ENCODE measurements at regions not wholly inside any gene's neighbourhood (a gene's known extent, or its start where the extent isn't known, plus 50 kb on each side); places are given as distances from the start of the nearest gene placed in this dataset.

DNA sequence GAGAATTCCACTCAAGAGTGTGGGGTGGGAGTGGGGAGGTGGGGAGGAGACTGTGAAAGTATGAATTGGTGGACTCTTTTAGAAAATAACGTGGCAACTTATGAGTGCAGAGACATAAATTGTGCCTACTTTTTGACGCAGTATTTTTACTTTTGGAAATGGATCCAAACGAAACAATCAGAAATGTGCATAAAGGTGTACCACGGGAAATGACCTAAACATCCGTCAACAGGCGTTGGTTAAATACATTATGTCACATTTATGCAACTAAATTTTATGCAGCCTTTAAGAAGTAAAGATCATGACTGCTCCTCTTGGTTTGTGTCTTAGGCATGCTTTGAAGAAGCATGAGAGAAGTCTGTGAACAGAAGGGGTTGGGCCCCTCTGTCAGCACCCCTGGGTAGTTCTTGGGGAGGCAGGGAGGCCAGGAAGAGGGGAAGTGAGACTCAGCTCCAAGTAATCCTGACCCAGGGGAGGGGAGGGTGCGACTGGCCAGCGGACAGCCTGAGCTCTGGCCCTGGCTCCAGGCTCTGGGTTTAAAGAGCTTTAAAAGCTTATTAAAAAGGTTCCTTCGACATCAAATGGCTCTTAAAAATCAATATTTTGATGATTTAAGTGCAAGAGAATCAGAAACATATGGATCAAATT is 126.4 kb upstream of the HAAO start:
- DNase-seq (ENCODE audit: low read depth), result no peak

DNA sequence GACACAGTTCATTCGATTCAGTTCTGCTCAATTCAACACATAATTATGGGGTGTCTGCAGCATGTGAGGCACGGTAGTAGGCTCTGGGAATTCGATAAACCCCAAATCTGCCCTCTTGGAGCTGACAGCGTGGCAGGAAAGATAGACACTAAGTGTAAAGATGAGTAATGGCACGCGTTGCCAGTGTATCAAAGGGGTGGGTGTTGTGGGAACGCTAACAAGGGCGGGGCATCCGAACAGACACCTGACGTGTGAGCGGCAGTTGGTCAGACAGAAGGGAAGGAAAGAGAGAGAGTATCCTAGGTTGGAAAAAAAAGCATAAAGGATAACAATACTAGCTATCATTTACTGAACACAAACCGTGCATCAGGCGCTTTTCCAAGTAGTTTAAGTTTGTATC is 125.7 kb upstream of the HAAO start:
- no peak for DNase-seq (ENCODE audit: low read depth)

DNA sequence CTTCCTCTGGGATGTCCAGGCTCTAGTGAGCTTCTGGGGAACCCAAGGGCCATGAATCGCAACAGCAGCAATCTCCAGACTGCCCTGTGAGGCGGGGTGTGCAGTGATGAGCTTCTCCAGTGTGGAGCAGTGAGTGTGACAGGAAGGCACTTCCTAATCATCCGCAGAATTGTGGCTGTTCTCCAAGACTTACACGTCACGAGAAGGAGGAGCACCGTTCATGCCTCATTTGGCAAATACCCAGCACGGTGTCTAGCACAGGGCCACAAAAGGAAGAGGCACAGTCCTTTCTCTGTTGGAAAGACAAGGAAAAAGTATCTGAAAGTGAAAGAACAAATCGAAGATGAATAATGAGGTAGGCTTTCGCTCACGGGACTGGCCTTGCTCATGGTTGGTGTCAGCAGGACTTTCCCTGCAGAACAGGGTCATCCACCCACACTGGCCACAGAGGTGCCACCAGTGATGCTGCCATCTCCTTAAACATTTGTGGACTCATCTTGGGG is 125.1 kb upstream of the HAAO start:
- DNase-seq (ENCODE audit: low read depth), result no peak

DNA sequence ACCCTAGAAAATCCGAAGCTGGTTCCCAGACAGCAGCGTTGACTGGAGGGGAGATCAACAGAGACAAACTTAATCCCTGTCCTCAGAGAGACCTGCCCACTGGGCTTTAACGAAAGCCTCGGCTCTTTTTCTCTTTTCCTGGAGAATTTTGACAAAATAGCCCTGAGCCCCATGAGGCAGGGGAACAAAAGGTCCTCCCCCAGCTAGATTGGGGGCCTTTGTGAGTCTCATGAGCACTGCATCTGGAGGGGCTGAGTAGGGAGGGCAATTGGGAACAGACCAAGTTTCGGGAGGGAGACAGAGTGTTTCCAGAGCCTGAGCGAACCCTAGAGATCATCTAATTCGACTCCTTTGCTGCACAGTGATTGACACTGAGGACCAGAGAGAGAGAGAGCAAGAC is 123.9 kb upstream of the HAAO start:
- DNase-seq (ENCODE audit: low read depth), result no peak

DNA sequence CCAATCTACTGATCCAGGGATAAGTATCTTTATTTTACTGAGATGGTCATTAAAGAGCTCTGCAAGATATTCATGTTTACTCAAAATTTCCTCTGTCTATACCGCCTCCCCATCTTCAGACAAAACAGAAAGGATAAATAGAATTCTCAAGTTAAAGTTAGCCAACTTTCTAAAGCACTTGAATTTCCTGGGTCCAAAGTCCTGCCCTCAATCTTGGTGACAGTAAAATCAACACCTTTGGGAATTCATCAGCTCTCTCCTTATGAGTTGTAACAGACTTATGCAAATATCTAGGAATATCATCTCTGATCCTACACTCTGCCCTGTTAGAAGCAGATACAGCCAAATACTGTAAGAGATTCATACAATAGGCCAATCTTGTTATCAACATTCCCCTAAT is 122.5 kb upstream of the HAAO start:
- DNase-seq (ENCODE audit: low read depth), result no peak

DNA sequence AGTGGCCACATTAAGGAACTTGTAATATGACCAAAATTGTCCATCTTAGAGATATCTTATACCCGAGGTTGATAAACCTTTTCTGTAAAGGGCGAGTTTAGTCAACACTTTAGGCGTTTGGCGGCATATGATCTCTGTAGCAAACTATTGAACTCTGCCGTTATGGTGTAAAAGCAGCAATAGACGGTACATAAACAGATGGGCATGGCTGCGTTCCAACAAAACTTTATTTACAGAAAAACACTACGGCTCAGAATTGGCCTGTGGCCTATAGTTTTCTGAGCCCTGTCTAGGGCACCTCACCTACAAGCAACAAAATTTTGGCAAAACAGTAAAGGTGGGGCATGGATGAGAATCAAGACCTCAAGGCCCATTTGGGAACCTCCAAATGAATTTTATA is 121.9 kb upstream of the HAAO start:
- no peak for DNase-seq (ENCODE audit: low read depth)

DNA sequence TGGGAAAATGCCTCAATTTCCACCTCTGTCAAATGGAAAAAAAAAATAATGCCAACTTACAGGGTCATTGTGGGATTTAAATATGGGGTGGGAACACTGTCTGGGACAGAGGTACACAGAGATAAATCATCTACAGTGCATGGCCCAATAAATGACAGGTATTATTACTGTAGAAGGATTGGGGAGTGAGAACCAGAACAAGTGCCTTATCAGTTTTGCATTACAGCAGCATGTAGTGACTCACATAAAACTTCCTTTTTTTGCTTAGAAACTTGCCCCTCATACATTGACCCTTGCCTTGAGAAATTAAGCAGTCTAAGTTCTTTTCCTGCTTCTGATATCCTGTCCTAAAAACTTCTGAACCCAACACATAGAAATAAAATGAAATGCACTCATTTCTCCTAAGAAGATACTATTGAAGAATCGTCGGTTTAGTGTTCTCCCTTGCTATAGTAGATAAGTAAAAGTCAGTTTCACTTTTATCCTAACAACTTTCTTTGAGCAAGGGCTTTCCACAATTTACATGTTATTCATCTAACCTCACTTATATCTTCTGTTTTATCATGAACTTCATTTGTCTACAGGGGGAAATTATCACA is 121.0 kb upstream of the HAAO start:
- DNase-seq (ENCODE audit: low read depth), result no peak

DNA sequence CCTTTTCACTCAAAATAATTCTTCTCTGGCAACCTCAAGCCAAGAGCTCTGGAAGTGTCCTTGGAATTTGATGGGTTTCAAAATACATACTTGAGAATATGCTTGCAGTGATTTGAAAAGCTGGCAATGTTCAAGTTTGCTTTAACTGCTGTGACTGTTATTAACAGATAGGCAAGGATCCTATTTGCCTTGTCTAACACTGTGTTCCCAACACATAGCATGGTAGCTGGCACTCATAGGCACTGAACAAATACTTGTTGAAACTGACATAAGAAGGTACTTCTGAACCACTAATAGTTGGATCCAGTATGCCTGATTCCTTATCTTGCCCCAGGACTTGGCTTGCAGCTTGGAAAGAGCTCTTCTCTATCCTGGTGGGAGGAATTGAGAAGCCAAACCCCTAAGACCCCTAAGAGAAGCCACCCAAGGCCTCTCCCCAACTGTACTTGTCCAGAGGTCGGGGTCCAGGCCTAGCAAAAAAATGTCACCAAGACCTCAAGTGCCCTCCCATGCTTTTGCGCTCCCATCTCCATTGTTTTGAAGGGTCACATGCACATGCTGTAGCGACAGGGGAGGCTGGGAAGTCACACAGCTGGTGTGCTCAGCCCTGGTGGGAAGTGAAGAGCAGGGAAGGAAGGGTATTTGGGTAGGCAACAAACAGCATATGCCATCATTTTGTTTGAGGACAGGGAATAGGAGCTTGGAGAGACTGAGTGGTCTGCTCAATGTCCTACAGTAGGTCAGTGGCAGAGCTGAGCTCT is 118.4 kb upstream of the HAAO start:
- no peak for DNase-seq (ENCODE audit: low read depth)

DNA sequence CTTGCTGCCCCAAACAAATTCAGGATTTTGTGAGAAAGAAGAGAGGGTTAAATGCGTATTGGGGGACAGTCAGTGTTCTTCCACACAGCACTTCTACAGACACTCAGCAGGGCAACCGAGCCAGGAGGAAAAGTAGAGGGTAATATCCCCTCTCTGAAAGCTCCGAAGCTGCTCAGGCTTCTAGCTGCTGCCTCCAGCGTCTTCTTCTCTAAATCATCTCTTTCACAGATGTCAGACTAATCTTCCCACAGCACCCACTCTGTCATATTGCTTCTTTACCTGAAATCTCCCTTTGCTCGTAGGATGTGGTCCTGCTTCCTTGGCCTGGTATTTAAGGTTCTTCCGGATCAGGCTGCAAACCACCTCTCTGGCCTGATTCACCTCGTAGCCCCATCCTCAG is 117.6 kb upstream of the HAAO start:
- no peak for DNase-seq (ENCODE audit: low read depth)

DNA sequence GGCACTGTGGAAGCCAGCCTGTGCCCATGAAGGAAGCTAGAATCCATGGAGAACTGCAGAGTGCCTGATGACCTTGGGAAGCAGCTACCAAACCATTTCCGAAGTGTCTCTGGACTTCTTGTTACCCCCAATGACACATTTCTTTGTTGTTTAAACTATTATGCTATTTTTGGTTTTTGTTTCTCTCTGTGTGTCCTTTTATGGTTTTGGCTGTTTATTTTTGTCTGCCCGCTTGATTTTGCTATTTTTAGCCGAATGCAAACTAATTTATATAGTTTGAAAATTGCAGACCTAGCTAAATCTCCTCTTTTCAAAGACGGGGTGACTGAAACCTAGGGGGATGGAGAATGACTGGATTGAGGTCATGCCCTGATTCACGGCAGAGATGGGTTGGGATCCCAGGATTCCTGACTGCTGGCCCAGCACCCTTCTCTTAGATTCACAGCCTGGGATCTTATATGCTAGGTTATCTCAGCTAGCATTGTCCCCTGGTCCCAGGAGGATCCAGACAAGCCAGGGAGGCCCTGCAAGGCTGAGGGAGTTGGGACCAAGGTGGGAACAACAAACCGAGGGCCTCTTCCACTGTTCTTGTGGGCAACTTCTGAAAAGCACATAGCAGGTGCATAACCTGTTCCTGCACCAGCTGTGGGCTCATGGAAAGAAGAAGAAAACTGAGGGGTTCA is 116.3 kb upstream of the HAAO start:
- DNase-seq (ENCODE audit: low read depth), result no peak

DNA sequence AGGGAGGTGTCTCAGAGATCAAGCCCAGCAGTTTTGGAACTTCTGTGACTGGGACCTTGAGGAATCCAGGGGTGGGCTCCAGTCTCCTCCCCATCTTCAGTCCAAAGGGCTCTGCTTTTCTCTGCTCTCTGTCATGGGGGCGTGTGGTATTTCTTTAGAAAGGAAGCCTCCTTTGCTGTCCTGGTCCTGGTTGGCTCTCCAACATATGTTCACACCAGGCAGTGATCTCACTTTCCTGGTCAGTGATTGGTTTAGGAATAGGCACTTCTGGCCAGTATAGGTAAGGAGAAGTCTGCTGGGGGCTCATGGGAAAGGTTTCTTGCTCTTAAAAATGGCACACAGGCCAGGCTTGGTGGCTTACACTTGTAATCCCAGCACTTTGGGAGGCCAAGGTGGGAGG is 115.5 kb upstream of the HAAO start:
- DNase-seq (ENCODE audit: low read depth), result no peak

DNA sequence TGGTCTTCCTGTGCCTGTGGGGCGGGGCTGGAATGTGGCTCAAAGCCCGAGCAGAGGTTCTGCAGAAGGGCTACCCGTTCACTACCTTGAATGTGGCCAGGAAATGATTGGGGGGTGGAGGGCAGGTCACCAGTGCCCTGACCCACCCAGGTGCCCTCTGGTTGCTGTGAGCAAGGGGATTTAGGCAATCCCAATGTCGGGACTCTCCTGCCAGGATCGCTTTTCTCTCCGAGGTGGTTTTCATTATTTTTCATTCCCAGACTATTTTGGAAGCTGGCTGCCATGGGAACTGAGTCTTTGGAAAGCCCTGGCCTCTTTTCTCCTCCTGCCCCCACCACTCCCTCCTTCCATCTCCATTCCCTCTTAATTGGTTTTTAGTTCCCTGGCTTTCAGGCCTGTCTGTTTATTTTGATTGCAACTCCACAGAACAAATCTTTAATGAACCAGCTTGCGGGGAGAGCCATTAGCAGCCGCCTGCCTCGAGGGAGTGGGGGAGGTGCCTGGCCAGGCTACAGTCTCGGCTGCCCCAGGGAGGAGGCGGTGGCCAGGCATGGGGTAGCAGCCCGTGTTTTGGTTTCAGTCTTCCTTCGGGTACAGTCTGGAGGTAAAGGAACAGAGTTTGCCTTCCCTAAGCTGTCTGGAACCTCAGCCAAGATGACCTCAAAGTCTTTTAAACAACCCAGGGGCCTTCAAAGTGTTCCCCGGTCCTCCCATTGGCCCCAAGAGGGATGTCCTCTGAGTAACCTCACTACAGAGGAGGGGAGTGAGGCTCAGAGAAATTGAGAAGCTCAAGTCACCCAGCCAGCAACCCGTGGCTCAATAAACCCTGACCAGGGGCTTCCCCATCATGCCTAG is 114.4 kb upstream of the HAAO start:
- no peak for DNase-seq (ENCODE audit: low read depth)

DNA sequence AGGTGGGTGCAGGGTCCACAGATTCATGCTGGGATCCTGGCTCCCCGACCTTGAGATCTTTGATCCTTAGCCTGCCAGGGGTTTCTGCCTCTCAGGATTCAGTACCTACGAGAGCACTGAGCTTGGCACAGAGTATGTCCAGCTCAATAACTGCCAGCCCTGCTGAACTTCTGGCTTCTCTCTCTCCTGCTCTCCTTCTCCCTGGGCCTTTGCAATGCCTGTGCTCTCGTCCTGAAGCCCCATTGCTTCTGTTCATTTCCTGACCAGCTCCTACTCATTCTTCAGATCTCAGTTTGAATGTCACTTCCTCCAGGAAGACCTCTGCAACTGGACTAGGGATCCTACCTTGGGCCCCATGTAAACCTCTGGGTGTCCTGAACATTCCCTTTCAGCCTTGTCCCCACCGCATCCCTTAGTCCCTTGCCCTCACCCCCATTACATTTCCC is 113.8 kb upstream of the HAAO start:
- DNase-seq (ENCODE audit: low read depth), result no peak

DNA sequence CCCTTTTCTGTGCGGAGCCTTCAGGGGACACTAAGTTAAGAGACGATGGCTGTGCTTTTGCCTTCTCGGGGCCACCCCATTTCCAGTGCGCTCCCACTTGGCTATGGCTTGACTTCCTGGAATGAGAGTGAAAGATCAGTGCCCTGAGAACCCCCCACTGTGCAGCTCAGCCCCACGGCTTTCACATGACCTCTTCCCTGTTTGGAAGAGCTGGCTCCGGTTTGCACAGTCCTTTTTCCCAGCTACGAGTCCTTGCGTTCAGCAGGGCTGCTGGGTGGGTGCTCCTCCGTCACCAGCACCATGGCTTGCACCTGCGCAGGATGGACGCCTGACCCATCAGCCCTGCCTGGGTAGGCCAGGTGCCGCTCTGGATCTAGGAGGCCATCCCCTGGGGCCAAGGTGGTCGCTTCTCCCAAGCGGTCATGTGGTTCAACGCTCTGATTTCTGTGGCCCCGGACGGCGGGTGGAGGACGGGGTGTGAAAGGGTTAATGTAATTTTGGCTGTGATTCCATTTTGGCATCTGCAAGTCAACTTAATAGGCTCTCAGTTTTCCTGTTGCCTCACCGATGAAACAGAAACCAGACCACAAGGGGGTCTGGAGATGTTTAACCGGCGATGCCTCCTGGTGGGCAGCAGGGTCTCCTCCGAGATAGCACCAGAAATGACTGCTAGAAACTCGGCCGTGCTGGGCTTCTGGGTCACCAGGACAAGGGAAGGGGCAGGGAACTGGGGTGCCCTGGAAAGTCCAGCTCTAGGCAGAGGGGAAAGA is 113.1 kb upstream of the HAAO start:
- no peak for DNase-seq (ENCODE audit: low read depth)

DNA sequence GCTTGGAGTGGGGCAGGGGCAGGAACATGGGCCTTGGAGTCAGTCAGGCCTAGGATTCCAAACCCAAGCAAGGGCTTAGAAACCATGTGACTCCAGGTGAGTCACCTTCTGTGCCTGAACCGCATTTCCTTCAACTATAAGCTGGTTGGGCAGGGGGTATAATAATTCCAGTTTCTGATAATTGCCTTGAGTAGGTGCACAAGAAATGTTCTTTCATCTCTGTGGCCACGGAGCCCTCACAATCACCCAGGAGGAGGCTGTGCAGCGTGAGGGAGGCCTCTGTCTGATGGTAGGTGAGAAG is 112.1 kb upstream of the HAAO start:
- no peak for DNase-seq (ENCODE audit: low read depth)

DNA sequence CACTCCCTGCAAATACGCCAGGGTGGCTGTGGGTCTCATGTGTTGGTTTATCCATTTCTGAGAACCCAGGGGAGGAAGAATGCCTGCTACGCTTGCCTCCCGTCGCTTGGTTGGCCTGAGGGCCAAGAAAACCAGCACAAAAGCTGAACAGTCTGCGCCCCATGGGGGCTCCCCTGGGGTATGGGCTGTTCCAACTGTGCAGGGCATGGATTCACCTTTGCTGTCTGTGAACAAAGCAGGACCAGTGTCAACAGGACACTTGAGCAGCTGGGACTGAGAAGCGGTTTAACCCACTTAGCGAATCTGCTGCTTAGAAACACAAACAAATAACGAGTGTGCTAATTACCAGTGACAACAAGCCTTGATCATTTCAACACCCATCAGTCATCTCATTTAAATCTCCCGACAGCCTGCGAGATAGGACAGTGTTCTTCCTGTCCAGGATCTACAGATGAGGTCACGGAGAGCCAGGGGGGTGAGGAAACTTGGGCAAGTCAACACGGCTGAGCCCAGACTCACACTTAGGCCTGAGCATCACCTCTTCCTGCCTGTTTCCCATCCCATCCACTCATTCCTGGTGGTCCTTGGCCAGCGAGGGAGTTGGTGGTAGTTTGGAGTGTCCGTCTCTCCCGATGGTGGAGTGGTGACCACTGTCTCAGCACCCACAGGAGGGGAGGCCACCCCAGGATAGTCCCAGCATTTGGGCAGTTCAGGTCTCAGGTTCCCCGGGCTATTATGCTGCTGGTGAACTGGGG is 111.6 kb upstream of the HAAO start:
- DNase-seq (ENCODE audit: low read depth), result no peak

DNA sequence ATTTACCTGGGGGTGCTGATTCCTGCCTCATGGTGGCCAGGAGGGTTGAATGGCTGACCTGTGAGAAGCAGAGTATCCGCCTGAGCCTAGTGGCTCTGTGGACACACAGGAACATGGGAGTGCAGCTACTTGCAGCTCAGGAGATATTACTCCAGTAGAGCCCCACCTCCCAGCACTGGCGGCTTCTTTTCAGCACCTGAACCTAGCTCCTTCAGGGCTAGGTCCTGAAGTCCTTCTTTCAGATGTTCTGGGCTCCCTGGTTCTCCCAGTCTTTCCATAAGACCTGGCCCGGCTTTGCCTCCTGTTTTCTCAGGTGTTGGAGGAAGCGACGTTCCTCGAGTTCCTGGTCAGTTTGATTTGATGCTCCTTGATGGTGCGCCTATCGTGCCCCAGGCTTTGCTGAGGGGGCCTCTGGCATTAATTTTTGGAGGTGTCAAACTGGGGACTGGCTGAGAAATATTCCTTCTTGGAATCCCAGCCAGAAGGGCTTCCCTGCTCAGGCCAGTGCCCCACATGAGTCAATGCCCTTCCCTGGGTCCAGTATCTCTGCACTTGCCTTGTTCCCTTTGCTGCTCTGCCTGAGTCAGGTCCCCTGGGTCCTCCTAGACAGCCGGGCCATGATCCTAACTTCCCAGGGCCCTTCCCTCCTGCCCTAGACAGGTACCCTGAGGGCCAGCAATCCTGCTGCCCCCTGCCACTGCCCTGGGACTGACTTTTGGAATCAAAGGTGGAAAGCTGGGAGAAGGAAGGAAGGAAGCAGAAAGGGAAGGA is 110.7 kb upstream of the HAAO start:
- no peak for DNase-seq (ENCODE audit: low read depth)

DNA sequence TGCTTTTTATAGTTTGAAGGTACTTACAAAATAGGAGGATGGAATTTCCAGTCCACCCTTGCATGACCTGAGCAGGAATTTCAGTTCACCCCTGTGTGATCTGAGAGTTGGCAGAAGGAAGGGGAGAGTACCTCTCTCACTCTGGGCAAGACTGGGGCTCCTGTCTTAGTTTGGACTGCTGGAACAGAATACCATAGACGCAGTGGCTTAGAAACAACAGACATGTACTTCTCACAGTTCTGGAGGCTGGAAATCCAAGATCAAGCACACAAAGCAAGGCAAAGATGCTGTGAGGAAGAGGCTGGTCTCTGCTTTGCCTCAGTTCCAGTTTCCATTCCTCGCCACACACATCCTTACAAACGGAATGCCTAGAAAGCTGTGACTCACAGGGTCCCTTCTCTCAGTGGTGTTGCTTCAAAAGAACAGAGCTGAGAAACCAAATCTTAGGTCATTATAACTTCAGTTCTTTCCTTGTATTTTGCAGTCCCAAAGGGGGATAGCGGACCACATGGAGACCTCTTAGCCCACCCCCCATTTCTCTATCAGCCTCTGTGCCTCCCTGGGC is 108.8 kb upstream of the HAAO start:
- no peak for DNase-seq (ENCODE audit: low read depth)

DNA sequence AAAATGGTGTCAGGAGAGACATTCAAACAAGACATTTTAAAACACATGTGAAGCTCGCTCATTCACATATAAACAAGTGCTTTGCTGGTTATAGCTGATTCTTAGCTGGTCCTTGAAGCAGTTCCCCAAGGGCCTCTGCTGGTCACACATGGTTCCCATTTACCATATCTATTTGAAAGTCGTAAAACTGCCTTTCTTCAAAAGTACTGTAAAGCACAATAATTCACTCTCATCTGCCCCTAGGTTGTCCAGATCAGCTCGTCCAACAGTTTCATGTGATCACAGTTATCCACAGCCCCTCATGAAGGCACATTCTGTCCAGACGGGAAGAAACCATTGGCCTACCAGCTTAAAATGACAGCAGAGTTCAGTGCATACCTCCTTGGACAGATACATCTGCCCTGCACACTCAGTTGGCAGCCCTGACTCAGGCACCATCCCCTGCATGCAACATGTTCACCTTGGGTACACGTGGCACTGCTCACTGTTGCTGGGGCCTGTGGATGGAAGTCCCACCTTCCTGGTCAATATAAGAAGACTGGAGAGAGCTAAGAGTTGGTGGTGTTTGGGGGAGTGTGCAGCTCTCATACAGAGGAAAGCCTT is 108.0 kb upstream of the HAAO start:
- no peak for DNase-seq (ENCODE audit: low read depth)

Data from T follicular helper cell (primary cell).